NCI-H345 (cell line): ENCODE measurements at regions not wholly inside any gene's neighbourhood (a gene's known extent, or its start where the extent isn't known, plus 50 kb on each side); places are given as distances from the start of the nearest gene placed in this dataset.
"Not testable (repeated sequence)": the region's sequence is repeated elsewhere in the genome, so short reads cannot be mapped to it uniquely, and the experiment has no call there.

Experiments
- DNase-seq: peaks from one replicate; lab custom pipeline; 2025; lab: John Stamatoyannopoulos, UW

DNA sequence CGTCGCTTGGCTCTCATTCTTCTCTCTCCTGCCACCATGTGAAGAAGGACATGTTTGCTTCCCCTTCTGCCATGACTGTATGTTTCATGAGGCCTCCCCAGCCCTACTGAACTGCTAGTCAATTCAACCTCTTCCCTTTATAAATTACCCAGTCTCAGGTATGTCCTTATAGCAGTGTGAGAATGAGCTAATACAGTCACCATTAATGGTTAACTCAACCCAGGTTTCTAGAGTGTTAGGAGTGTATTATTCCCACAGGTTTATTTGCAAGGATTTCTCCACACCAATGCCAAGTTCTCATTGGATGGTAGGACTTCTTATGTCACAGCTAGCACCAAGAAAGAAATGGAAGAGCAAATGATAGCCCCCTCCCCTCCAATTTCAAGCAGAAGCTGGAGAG lies 71.9 kb downstream of the DYNAP start:
- no peak for DNase-seq

DNA sequence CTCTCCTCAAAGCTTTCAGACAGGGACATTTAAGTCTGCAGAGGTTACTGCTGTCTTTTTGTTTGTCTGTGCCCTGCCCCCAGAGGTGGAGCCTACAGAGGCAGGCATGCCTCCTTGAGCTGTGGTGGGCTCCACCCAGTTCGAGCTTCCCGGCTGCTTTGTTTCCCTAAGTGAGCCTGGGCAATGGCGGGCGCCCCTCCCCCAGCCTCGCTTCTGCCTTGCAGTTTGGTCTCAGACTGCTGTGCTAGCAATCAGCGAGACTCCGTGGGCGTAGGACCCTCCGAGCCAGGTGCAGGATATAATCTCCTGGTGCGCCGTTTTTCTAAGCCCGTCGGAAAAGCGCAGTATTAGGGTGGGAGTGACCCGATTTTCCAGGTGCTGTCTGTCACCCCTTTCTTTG lies 78.7 kb downstream of the DYNAP start:
- DNase-seq: not testable (repeated sequence)

DNA sequence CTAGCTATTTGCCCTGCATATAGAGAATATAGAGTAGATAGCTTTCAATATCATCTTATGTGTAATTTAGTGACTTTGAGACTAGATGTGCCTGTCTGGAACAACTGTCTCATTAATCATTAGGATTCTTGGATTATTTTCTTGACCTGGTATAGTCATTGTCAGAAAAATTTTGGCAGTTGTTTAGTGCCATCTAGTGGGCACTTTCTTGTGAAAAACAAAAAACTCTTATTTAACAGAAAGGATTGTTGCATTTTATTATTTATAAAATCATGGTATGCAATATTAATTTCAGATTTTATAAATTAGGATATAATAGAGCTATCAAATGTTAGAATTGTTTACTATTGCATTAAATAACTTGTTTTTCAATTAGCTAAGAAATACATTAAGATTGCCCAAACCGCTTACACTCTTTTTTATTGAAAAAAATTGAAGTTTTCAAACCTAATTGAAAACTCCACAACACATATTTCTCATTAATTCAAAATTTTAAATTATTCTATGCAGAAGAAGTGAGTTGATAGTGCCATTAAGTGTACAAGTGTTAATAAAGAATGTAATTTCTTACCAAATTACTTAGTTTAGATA lies 80.3 kb downstream of the DYNAP start:
- DNase-seq: peak; percentile 26

DNA sequence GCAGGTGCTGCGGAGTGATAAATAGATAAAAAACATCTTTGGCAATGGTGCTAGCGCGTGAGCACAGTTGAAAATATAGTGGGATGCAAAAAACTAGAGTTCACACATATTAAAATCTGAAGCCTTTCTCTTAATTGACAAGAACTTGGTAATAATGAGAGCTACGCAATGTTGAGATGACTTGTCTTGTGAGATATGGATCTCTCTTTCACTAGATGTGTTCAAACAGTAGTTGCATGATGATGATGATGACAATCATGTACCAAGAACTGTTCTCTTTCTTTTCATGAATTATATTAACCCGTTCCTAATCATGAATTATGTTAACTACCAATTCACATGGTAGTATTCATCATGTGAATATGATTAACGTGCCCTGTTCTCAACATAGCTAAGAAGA lies 81.1 kb downstream of the DYNAP start:
- DNase-seq: no peak

DNA sequence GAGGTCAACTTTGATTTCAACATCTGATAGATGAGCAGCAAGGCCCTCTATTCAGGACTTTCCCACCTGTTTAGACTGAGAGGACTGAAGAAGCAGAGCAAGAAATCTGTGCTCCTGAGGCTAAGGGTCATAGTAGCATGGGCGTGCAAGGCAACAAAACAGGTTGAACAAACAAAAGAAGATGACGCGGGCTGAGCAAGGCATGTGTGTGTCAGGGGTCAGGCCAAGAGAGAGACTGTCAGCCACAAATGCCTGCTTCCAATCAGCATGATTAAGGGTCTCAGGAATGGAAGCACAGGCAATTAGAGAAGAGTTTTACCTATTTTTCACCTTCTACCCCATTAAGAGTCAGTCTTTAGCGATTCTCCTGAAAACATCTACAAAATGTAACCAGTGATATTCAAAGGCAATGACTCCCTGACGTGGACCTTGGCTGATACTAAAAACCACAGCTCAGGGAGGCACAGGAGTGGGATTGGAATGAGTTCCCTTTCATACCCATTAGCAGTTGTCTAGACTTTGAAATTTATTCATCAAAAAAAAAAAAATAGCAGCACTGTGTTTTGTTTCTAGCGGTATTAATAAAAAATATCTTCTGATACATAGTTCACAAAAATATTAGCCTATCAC lies 81.9 kb downstream of the DYNAP start:
- no peak for DNase-seq

DNA sequence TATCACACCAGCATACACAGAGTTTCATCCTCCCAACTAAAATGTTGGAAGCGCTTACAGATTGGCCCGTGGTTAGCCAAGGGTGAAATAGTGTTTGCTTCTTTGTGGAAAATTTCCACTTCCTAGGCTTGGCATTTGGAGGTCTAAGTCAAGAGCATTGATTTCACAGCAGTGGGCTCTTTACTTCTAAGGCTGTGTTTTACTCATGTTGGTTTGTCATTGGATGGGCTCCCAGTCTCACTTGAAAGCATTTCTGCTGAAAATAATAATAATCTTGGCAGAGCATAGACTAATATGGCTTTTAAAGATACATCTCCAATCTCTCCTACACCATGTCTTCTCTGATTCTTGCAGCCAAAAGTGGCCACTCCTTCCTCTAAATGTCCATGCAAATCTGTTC lies 82.9 kb downstream of the DYNAP start:
- DNase-seq: no peak

DNA sequence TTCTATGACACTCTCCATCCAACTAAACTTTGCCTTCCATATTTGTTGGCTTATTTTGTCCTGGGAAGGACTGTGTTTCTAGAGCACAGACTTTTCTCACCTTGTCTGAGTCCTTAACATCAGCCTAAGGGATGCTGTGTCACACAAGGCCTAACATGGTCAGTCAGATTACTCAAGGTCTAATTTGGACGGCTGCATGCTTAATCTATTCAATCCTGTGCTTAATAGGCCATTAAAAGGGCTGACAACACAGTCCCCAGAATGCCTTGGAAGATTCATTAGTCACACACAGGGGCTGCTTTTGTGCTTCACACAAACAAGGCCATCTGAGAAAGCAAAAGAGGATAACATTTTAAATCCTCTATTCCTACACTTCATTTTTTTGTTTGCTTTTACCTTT lies 84.0 kb downstream of the DYNAP start:
- no peak for DNase-seq

DNA sequence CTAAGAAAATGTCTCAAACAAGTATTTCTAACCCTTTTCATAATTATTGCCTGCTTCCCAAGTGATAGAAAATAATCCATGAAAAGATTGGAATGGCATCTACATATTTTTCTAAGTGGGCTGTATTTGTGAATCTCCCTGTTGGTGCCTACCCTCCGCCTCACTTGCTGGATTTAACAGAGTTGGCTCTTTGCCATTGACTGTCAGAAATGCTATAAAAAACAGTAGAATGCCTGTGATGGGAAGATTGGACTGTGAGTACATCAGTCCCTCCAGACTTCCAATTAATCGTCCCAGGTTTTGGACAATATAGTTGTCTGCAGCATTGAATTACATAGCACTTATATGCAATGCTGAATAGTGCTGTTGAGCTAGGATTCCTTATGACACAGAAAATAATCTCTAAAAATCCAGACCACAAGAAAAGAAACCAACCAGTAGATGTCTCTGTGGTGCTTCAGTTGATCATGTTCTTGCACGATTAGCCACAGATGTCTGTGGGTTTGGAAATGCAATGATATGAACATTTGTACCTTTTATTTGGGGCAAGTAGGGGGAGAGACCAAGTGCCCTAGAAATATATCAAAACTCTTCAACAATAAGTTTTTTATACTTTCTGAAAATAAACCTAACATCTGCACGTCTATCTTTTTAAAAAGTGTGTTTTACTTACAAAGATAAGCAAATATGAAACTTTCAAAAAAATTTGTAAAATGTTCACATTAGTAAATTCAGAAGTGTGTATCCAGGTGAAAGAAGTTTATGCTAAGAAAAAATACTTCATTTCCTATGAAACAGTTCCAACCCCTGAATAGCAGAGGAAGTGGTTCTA lies 88.5 kb downstream of the DYNAP start:
- peak; percentile 0 for DNase-seq

DNA sequence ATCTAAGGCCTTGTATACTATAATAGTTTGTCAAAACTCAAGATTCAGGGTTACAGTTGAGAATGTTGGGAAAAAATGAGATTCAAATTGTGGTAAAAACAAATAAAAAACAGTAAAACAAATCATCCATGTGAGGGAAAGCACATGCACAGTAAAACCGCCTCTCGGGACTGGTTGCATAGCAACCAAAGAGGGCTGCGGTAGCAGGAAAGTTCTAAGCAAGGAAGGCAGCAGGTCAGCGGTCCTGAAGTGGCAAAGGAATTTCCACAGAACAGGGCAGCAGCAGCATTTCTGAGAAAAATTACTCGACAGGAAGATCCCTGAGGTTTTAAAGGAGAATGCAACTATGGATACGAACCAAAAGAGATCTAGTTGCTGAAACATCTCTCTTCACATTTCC lies 93.7 kb downstream of the DYNAP start:
- DNase-seq: no peak

DNA sequence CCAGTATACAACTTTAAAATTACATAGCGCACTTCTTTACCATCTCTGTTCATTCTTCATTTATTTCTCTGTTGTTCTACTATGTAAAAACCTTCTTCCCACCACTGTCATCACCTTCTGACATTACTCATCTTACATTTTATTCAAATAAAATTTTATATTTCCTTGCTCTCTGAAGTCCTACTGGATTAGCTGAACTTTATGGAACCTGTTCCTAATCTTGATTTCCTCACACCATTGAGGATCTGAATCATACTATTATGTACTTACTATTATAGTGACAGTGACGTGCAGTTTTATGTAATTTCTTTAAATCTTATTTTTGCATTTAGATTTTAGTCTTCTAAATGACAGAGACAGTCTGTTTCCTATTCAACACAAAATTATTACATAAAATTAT lies 98.3 kb downstream of the DYNAP start:
- DNase-seq: no peak

DNA sequence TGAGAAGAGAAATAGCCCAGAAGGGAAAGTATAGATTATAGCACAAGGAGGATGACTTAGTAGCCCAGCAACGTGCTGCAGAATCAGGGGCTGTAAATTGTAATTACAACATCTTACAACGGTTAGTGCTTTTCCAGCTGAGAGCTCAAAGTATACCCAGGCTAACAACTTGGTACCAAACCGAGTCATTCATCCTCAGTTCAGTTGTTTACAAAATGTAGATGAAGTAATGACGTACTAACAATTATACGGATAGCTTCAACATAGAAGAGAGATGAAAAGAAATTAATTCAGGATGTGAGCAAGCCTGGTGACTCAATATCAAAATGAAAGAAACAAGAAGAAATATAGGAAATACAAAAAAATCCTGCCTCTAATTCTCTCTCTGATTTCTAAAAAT lies 99.2 kb downstream of the DYNAP start:
- no peak for DNase-seq

DNA sequence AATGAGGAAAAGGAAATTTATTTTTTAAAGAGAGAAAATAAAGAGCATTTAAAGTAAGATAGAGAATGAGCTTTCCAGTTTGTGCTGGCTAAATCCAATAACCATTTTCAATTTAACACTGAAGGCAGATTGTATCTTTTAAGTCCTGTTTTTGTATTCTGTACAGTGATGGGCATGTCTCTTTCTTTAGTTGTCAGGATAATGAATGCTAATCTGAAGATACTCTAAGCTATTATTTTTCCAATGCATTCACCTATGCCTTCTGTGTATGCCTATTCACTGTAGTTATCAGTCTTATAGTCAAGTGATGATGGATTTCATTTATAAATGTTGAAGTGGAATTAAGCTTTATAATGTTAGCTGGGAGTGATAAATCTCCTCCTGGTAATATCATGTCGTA lies 101.4 kb downstream of the DYNAP start:
- DNase-seq: no peak

DNA sequence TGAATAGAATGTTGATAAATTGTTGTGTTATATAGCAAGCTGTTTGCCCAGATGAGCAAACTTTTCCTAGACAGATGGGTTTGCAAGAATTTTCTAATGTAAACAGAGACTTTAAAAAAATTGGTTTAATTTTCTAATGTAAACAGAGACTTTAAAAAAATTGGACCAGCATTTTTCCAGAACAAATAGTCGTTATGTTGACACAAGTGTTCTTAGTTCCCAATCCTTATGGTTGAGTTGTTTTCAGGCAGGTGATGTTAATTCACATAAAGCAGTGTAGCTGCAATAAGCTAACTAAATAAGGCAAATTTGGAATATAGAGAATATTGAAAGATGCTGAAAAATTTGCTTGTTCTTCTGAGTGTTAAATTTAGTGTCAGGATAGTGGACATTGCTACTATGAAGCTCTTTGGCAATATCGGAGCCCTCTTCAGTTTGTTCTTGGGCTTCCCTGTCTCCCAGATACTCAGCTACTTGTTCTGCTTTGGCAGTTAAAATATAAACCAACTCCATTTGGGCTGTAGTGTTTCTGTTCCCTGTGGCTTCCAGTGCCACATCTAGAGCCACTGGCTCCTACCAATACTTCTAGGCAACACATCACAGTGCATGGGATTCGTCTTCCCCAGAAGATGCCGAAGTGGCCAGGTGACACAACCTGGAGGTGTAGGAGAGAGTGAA lies 105.7 kb downstream of the DYNAP start:
- no peak for DNase-seq

DNA sequence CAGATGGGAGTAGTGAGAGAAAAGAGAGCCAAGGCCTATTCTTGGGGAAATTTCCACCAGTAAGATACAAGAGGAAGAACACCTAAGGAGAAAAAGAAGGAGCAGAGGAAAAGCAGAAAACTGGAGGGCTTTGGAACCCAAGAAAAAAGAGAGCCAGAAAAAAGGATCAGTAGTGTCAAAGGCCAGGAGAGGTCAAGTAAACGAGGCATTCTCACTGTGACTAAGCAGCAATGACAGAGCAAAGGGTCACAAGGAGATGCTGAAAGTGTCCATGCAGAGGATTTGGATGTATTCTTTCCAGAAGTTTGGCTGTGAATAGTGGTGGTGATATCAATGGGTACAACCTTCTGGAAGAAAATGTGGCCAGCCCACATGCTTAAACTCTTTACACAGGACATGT lies 109.5 kb downstream of the DYNAP start:
- no peak for DNase-seq

DNA sequence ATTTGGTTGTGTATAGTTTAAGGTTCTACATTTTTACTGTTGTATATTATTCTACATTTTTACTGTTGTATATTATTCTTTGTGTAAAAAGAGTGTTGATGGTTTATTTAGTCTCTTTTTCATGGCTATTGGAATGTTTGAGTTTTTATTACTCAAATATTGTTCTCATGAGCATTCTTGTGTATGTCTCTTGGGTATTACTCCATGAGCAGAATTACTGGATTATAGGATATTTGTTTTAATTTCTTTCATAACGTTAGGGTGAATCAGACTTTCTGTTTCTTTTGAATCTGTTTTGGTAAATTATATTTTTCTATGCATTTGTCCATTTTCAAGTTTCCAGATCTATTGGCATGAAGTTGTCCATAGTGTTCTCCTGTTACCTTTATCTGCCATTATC lies 111.6 kb downstream of the DYNAP start:
- DNase-seq: no peak

DNA sequence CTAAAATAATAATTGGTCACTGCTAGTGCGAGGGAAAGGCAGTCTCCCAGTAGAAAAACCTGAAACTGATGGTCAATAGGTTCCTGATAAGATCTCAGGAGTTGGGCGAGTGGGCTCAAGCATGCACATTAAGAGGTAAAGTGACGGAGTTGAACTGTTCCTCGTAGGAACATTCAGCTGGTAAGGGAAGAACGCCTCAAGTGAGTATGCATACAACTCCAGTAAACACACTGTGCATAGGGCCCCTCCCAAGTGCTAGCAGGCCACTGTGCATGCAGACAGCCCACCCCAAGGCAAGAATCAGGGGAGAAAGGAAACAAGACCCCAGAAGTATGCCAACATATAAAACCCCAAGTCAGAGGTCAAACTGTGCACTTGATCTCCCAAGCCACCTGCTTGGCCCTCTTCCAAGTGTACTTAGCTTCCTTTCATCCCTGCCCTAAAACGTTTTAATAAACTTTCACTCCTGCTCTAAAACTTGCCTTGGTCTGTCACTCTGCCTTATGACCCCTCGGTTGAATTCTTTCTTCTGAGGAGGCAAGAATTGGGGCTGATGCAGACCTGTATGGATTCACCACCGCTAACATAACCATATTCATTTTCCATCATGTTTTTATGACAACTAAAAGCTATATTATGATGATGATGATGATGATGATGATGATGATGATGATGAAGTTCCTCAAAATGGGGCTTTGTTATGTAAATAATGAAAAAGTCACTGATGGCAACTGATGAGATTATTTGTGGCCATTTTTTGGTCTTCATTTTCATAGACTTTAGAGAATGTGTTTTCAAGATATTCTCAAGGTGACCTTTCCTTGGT lies 118.0 kb upstream of the RAB27B start:
- DNase-seq: no peak

DNA sequence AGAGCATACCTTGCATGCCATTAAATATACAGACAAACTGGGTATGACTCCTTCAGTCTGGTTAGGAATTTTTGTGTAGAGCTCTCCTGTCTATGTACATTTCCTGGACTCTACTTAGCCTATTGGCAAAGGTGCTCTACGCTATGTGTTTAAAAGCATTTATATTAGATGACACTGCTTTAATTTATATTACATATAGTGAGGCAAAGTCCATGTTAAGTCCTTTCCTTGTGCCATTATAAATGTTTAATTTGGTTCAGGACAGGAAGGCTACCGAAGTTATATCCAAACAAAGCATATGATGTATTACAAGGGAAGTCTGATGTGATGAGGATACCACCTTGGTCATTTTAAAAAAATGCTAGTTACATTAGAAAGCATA lies 117.4 kb upstream of the RAB27B start:
- DNase-seq: no peak

DNA sequence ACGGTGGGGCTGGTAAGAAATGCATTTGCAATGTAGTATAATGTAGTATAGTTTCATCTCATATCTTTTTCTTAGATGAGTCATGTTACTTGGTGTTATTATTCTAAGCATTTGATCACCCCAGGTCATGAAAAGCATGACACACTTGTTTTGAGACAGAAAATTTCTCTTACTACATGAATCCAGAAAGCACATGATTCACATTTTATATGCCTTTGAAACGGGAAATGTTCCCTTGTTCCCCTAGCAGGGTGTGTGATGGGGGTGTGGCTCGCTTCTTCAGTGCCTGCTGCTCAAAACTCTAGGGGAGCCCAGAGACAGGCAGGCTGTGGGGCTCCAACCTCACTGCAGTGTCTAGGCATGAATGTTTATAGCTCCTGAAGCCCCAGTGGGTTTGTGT lies 116.0 kb upstream of the RAB27B start:
- DNase-seq: no peak

DNA sequence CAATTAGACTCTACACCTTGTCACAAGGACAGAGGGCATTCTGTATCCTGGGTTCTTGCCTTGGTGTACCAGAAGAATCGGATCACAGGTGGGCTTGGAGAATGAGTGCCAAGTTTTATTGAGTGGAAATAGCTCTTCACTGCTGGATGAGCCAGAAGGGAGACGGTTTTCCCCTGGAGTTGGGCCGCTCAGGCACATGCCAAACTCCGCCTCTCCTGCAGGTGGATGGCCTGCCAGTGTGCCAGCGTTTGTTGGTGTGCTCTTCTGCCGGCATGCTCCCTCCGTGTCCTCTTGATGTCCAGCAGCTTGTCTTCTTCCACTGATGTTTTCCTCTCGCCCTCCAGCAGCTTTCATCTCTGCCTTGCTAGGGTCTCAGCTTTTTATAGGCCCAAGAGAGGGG lies 115.5 kb upstream of the RAB27B start:
- no peak for DNase-seq

DNA sequence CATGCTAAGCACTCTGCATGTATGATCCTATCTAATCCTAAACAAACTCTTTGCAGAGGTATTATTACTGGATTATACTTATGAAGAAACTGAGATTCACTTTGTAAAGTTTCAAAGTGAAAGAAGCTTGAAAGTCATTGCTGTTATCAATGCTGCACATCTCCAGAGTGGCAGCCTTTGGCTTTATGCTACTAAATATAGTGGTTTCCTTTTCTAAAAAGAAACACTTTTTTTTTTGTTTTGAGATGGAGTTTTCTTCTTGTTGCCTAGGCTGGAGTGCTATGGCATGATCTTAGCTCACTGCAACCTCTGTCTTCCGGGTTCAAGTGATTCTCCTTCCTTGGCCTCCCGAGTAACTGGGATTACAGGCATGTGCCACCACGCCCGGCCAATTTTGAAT lies 114.9 kb upstream of the RAB27B start:
- DNase-seq: no peak

DNA sequence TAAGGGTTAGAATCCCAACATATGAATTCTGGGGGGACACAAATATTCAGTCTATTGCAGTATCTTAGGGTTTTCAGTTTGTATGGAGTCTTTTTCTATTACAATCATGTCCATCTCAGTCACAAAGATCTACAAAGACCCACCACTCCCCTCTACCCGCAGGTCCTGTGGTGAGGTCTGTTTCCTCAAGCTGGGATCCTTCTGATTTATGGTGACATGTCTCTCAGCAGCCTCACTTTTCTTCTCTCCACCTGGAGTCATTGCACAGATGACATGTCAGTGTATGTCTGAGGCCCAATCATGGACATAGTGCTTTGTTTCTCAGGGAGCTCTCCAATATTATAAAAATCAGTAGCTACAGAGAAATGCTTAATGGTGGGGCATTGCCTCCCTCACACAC lies 113.4 kb upstream of the RAB27B start:
- DNase-seq: no peak

DNA sequence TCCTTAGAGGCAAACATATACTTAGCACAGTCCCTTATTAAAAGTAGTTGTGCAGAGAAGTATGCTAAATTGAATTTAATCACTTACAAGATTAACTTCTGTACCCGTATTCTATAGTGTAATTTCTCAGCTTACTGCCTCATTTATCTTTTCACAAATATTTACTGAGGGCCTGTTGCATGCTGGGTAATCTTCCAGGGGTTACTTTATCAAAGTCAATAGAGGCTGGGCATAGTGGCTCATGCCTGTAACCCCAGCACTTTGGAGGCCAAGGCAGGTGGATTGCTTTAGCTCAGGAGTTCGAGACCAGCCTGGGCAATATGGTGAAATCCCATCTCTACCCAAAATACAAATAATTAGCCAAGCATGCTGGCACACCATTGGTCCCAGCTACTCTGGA lies 111.7 kb upstream of the RAB27B start:
- no peak for DNase-seq
